HEK293T (cell line): ENCODE measurements at regions not wholly inside any gene's neighbourhood (a gene's known extent, or its start where the extent isn't known, plus 50 kb on each side); places are given as distances from the start of the nearest gene placed in this dataset.

Experiments used
- BHLHE40 ChIP-seq: fragments of 450-650 bp; IDR thresholded peaks from 2 replicates; pipeline ENCODE4 v1.6.1; 2016; ENCODE audit warnings: mild to moderate bottlenecking, moderate library complexity, borderline replicate concordance
- ELF4 ChIP-seq: fragments of 450-650 bp; IDR thresholded peaks from 2 replicates; pipeline ENCODE4 v1.6.1; 2017; ENCODE audit warnings: antibody characterized with exemption
- FOXA1 ChIP-seq: fragments of 450-650 bp; IDR thresholded peaks from 2 replicates; pipeline ENCODE4 v1.6.1; 2016; ENCODE audit warnings: mild to moderate bottlenecking
- FOXK2 ChIP-seq: fragments of 450-650 bp; IDR thresholded peaks from 2 replicates; pipeline ENCODE4 v1.6.1; 2016; ENCODE audit warnings: mild to moderate bottlenecking
- FOXM1 ChIP-seq: fragments of 450-650 bp; IDR thresholded peaks from 2 replicates; pipeline ENCODE4 v1.6.1; 2017; ENCODE audit warnings: mild to moderate bottlenecking, borderline replicate concordance
- HDGF ChIP-seq: fragments of 450-650 bp; IDR thresholded peaks from 2 replicates; pipeline ENCODE4 v1.6.1; 2017; ENCODE audit warnings: antibody characterized with exemption, borderline replicate concordance
- SP1 ChIP-seq: fragments of 450-650 bp; IDR thresholded peaks from 2 replicates; pipeline ENCODE4 v1.6.1; 2017
- SUZ12 ChIP-seq: fragments of 450-650 bp; IDR thresholded peaks from 2 replicates; pipeline ENCODE4 v1.6.1; 2016; ENCODE audit warnings: mild to moderate bottlenecking
- ZNF384 ChIP-seq: fragments of 450-650 bp; IDR thresholded peaks from 2 replicates; pipeline ENCODE4 v1.6.1; 2016

DNA sequence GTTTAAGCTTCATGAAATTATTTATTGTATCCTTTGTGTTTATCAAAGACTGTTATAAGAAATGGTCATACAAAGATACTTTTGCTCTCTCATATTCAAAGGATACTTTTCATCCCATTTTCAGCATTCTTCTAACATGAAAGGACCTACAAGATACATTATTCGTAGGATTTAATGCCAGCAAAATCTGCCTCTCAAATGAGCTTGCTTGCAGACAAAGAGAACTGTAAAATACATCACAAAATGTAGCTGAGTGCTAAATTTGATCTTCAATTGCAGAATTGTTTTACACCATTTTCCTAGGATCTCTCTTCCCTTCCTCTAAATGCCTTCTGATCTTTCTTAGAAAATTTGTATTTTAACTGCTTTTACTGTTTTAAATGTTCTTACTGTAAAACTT lies 333.0 kb upstream of the NAV3 start:
- no peak for TF ChIP-seq FOXM1
- TF ChIP-seq BHLHE40 = no peak
- no peak for TF ChIP-seq SP1
- no peak for TF ChIP-seq ZNF384
- TF ChIP-seq SUZ12 = no peak
- TF ChIP-seq HDGF = no peak
- TF ChIP-seq FOXA1 = no peak
- TF ChIP-seq ELF4 = no peak
- no peak for TF ChIP-seq FOXK2
